ENCODE measurements at regions not wholly inside any gene's neighbourhood (a gene's known extent, or its start where the extent isn't known, plus 50 kb on each side); places are given as distances from the start of the nearest gene placed in this dataset.
A peak's percentile ranks its signal among the peaks of the same experiment; 100 is the strongest.

- intact Hi-C loops (cut with DNase I), result no loop called here
- WGBS, 2 donors, result 88 to 100% methylated on average over 1 of the region's 1 CpG
- no peak overlapping the region for H3K4me3 ChIP-seq
- no peak for TF ChIP-seq CTCF (IDR thresholded peaks at IDR 0.05)
- no peaks in the 10 kb centered on the region for H3K27me3 ChIP-seq
- no peaks in the 10 kb centered on the region for H3K9me3 ChIP-seq
- no peaks in the 10 kb centered on the region for H3K36me3 ChIP-seq
- no peak overlapping the region for H3K27ac ChIP-seq
- no peak for DNase-seq
- FAIRE-seq, result no peak
- ATAC-seq, result no peak
- no peaks in the 10 kb centered on the region for H3K4me1 ChIP-seq
These were observed 1054.2 kb upstream of the CRIM1 start for GRCh38 chr2:35301369-35301768.

DNA sequence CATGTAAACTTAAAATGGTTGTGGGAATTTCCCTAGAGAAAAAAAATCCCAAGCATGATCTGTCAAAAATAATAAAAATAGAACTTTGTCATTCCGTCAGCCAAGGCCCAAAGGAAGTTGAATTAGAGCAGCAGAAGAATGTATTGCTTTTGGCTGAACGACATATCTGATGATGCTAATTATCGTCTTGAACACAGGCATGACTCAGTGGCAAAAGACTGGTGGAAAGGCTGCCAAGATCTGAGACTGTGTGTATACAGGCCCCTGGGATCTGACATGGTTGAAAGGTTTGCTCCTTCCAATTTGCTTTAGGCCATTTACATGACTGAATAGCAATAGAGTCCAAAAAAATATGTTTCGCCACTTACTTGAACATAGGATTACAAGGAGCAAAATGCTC is 1057.1 kb upstream of the CRIM1 start:
- Histone ChIP-seq H3K27ac (no peak overlapping the region), H3K4me3 (no peak overlapping the region), H3K9me3 (no peaks in the 10 kb centered on the region), H3K36me3 (no peaks in the 10 kb centered on the region), H3K27me3 (no peaks in the 10 kb centered on the region), H3K4me1 (no peaks in the 10 kb centered on the region)
- intact Hi-C loops (cut with DNase I), result no loop called here
- no peak for TF ChIP-seq CTCF (IDR thresholded peaks at IDR 0.05)
- DNase-seq, result no peak
- WGBS, 2 donors, result 61 to 66% methylated on average over 4 of the region's 4 CpGs
- peak in 1 of 4 donors; percentile 51 for ATAC-seq
- FAIRE-seq, result no peak

DNA sequence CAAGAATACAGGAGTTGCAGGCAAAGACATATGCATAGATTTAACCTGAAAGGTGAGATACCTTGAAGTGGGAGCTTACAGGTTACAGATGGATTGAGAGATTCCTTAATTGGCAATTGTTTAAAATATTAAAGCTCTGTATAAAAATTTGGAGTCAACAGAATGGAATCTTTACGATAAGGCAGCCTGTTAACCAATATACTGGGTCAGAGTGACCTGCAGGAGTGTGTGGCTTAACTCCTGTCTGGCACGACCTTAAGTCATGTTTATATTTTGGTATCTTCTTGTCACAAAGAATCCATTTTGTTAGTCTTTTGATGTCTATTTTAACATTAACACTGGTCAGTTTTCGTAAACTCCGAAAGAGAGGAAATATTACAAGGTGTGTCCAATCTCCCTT is 1058.2 kb upstream of the CRIM1 start:
- intact Hi-C loops (cut with DNase I), result no loop called here
- no peak for TF ChIP-seq CTCF (IDR thresholded peaks at IDR 0.05)
- DNase-seq (no peak), FAIRE-seq (no peak), ATAC-seq (no peak)
- Histone ChIP-seq H3K4me3 (no peak overlapping the region), H3K4me1 (no peaks in the 10 kb centered on the region), H3K9me3 (no peaks in the 10 kb centered on the region), H3K27ac (no peak overlapping the region), H3K36me3 (no peaks in the 10 kb centered on the region), H3K27me3 (no peaks in the 10 kb centered on the region)
- WGBS, 2 donors, result 80 to 88% methylated on average over 4 of the region's 4 CpGs

- FAIRE-seq, result no peak
- ATAC-seq, result no peak
- no peak for DNase-seq
- Histone ChIP-seq H3K4me3 (no peak overlapping the region), H3K27ac (no peak overlapping the region), H3K36me3 (no peaks in the 10 kb centered on the region), H3K27me3 (no peaks in the 10 kb centered on the region), H3K4me1 (no peaks in the 10 kb centered on the region), H3K9me3 (no peaks in the 10 kb centered on the region)
- no peak for TF ChIP-seq CTCF (IDR thresholded peaks at IDR 0.05)
- intact Hi-C loops (cut with DNase I), result no loop called here
- WGBS, 2 donors, result 45 to 46% methylated on average over 7 of the region's 7 CpGs
These were observed 1060.8 kb upstream of the CRIM1 start for GRCh38 chr2:35294636-35295263.

DNA sequence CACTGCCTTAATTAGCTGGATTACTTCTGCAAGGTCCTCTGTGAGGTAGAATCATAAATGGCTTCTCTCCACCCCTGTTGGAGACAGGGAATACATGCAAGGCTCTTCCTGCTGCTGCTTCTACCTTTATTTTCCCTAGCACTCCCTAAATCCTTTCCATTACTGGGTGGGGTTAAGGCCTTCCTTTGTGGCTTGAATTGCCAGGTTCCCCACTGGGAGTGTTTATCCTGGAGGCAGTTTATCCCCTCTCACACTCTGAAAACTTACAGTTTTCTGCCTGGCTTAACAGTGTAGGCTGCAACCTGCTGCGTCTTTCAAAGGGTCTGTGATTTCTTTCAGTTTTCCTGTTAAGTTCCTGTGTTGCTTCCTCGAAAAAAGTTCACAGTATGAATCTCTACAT is 1062.3 kb upstream of the CRIM1 start:
- intact Hi-C loops (cut with DNase I), result no loop called here
- Histone ChIP-seq H3K27ac (no peak overlapping the region), H3K4me3 (no peak overlapping the region), H3K9me3 (no peaks in the 10 kb centered on the region), H3K27me3 (no peaks in the 10 kb centered on the region), H3K4me1 (no peaks in the 10 kb centered on the region), H3K36me3 (no peaks in the 10 kb centered on the region)
- 44 to 65% methylated on average over 2 of the region's 2 CpGs for WGBS, 2 donors
- TF ChIP-seq CTCF (IDR thresholded peaks at IDR 0.05), result no peak
- FAIRE-seq, result no peak
- no peak for DNase-seq
- ATAC-seq, result no peak
